HG03139 (cell line): ENCODE measurements at regions not wholly inside any gene's neighbourhood (a gene's known extent, or its start where the extent isn't known, plus 50 kb on each side); places are given as distances from the start of the nearest gene placed in this dataset.

Source experiments
- ATAC-seq: cut with Tn5 transposase; IDR thresholded peaks from one replicate; pipeline ENCODE4 v1.9.1; 2021; ENCODE audit not compliant: unreplicated experiment

DNA sequence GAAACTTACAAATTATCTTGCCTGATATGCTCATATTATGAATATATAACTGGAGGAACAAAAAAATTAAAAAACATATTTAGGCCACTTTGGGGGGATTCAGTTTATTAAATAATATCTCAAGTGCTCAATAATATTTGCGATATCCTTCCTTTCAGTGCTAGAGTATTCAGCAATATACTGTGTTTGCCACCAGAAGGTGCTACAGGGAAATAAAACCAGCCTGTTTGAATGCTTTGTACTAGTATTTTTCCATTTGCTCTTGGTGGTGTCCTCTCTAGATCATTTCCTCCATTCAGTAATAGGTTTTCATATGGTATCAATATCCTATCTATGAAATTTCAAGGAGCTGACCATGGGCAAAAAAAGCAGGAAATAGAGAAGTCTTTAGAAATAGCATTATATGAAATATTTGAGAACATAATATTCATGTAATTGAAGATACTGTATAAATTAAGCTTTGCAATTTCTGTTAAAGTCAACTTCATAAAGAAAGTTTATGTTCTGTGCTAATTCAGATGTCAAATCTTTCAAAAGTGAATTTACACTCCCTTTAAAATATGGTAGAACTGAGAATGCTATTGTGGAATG, 106.2 kb upstream of the NAV3 start:
- peak; percentile 47 for ATAC-seq

GRCh38 chr12:77723308-77723707, 107.4 kb upstream of the NAV3 start:
- ATAC-seq: no peak

DNA sequence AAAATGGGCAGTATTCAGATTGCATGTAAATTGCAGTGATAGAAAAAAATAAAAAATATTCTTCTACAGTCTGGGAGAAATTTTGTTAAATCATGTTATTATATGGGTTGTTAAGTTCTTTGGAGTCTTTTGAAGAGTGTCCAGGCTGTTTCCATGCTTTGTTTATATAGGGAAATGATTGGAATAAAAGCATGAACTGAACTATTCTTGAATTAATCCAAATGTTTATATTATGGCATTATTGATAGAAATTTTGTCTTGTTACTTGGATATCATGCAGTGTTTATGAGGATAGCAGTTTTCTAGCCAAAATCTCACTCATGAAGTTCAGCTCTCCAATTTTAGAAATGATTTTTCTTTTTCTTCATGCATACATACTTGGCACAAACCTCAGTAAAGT, 108.2 kb upstream of the NAV3 start:
- no peak for ATAC-seq

- no peak for ATAC-seq
Observed at GRCh38 chr12:77720258-77720657, 110.4 kb upstream of the NAV3 start.

DNA sequence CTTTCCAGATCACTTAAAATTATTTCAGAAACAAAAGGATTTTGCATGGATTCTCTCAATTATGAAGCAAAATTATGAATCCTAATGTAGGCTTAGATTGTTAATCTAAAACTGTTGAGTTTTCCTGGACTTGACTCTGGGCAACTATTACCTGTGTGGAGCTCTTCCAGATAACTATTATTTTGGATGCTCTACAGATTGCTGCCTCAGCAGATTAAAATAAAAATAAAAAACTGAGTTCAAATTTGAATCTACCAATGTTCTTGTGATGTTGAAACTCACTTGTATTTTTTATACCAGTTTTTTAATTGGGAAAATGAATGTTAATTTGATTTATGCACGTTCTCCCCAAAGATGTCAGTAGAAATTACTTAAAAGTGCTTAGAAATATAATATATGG, 120.5 kb upstream of the NAV3 start:
- ATAC-seq: no peak

DNA sequence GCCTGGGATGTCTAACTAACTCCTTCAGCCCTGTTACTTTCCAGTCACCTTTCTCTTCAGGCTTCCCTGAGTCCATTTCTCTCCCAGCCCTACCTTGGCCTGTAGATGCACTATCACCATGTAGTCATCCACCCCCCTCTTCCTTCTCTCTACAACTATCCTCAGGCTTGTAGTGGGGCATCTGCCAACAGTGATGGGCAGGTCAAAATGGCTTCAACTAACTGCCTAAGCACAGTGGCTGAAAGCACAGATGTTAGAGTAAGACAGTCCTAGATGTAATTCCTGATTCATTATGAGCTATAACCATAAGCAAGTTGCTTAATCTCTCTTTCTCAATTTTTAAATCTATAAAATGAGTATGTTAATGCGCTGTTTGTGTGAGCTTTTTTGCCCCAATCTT, 133.6 kb upstream of the NAV3 start:
- ATAC-seq: no peak

- no peak for ATAC-seq
Observed at GRCh38 chr12:77696183-77696582, 134.5 kb upstream of the NAV3 start.

GRCh38 chr12:77689510-77690086, 141.1 kb upstream of the NAV3 start:
- ATAC-seq: no peak

- no peak for ATAC-seq
Observed at GRCh38 chr12:77687321-77687720, 143.4 kb upstream of the NAV3 start.

DNA sequence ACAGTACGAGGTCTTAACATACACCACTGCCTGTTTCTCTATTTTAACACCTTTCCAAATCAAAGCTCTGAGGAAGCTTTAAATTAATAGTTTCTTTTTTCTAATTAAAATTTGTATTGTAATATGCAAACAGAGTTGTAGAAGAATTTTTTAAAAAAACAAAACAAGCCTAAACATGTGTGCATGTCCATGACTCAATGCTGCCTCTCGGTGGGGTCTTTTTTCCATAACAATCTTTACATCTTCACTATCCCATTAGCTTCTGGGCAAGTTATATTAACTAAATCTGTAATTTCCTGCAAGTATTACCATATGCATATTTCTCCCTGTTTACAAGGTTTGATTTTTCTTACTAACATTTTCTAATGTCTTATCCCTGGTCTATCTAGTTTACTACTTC, 143.9 kb upstream of the NAV3 start:
- ATAC-seq: no peak

- no peak for ATAC-seq
Observed at GRCh38 chr12:77685901-77686300, 144.8 kb upstream of the NAV3 start.

DNA sequence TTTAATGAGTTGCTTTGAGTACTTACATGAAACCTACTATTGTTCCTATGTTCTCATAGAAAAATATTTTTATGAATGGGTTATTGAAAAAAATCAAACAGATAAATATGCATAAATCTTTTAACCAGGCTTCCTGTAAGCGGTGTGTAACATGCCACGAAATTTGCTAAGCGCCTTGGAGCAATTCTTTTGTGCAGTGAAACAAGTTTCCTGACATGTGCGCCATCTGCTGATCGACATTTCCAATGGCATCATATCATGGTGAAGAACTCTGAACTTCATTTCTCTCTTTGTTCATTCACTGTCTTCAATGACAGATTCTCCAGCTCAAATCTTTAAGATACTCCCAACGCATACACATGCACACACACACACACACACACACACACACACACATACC, 145.6 kb upstream of the NAV3 start:
- ATAC-seq: peak; percentile 91

DNA sequence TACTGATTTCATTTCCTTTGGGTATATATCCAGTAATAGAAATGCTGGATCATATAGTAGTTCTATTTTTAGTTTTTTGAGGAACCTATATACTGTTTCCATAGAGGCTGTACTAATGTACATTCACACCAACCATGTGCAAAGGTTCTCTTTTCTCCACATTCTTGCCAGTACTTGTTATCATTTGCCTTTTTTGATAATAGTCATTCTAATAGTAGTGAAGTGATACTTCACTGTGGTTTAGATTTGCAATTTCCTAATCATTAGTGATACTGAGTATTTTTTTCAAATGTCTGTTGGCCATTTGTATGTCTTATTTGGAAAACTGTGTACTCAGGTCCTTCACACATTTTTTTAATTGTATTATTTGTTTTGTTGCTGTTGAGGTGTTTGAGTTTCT, 148.2 kb upstream of the NAV3 start:
- no peak for ATAC-seq

- ATAC-seq: no peak
Observed at GRCh38 chr12:77681726-77682125, 149.0 kb upstream of the NAV3 start.

GRCh38 chr12:77679686-77680085, 151.0 kb upstream of the NAV3 start:
- ATAC-seq: no peak

DNA sequence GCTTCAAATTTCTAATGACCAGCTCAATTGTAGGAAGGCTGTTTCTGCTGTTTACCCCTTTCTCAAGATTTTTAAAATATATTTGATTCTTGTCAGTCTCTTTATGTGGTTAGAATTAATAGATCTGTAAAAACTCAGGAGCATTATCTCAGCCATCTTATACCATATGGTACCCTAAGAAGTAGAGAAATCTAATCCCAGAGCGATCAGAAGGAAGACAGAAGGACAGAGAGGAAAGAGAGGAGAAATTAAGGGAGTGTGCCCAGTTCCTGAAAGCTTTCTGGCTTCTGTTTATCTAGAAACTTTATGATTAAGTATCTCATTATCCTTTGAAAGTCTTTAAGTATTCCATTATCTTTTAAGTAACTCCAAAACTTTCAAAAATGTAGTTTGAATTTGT, 152.1 kb upstream of the NAV3 start:
- ATAC-seq: no peak

- no peak for ATAC-seq
Observed at GRCh38 chr12:77667101-77667500, 163.6 kb upstream of the NAV3 start.

GRCh38 chr12:77648716-77649115, 182.0 kb upstream of the NAV3 start:
- no peak for ATAC-seq

DNA sequence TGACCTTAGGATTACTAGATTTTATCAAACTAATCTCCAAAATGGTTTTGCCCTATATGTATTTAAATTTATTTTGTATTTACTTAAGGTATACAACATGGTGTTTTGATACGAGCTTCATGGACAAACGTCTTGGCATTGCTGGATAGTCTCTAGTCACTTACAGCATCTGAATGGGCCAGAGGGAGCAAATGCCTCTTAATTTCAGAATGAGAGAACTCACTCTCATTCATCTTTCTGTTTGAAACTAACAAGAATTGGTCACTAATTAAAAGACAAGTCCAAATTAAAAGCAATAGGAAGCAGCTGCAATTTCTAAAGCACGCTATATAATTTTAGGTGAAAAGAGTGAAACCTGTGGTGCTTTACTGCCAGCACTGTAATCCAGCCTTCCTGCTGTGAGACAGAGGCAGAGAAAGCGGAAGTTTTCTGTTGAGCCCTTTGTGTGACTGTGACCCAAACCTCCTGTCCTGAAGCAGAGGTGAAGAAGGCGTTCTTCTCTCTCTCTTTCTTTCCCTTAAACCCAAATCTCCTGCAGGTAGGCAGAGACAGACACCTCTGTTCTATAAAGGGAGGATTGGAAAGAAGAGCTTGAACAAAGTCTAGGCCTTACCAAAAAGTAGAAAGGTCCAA, 184.6 kb upstream of the NAV3 start:
- ATAC-seq: peak; percentile 85

DNA sequence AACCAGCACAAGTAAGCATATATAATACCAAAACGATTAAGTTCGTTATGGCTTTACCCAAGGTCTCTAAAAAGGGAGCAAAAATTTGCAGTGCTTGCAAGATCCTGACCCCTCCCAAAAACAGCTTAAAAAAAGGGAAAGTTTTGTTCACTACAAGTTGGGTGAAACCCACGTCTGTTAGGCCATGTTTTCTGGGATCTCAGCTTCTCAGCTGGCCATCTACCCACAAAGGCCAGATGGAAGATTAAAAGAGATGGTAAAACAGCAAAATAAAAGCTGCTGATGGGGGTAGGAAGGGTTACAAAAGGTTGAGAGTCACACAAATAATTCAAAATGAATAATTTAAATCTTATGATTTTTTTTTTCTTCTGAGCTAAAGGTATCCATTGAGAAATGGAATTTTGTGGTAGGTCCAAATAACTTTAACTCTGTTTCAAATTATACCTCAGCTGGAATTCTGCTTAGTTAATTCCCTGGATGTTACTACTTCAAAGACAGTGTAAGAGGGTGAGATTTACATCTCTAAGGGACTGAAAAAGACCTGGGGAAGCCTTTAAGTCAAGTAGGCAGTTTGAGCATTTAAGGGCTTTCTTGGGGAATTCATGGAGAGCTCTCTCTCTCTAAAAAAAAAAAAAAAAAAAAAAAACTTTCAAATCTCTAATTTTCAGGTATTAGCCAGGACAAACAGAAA, 185.6 kb upstream of the NAV3 start:
- no peak for ATAC-seq

DNA sequence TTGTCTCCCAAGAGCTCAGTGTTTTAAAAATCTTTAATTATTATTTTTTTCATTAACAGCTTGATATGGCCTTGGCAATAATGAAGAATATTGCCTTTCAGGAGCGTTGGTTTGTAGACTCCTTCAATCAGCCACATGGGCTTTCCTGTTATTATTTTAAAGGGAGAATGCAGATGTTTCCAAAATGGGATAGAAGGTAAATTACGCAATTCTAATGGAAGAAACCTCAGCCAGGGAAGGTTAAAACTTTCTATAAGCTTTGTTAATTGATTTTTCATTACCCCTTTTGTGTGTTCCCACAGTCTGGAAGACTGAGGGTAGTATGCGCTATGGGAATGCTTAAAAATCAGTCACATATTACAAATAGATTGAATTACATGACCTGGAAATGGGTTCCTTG, 188.4 kb upstream of the NAV3 start:
- no peak for ATAC-seq

GRCh38 chr12:77640356-77640755, 190.3 kb upstream of the NAV3 start:
- no peak for ATAC-seq
